ENCODE measurements at regions not wholly inside any gene's neighbourhood (a gene's known extent, or its start where the extent isn't known, plus 50 kb on each side); places are given as distances from the start of the nearest gene placed in this dataset.

DNA sequence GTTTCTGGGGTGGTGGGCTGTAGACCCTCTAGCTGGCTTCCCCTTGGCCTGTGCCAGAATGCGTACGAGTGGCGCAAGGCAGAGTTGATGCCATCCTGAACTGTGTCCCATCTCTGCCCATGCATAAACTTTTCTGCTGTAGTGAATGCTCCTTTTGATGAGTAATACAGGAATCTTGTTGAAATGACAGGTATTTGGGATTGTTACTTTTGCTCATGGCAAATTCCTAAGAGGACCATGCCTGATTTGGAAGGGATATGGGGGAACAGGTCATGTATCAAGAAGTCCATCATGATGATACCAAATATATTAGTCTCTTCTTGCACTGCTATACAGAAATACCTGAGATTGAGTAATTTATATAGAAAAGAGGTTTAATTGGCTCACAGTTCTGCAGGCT lies 648.0 kb downstream of the SLC4A3 start:
- no peak for TF ChIP-seq CTCF (IDR thresholded peaks at IDR 0.05)
- TF ChIP-seq POLR2A (IDR thresholded peaks at IDR 0.05), result no peak

Data from thyroid gland (tissue), 4 donors.